ENCODE measurements at regions not wholly inside any gene's neighbourhood (a gene's known extent, or its start where the extent isn't known, plus 50 kb on each side); places are given as distances from the start of the nearest gene placed in this dataset.

- TF ChIP-seq CTCF (IDR thresholded peaks at IDR 0.05; ENCODE audit: low read length) (no peak), EZH2 (optimal IDR thresholded peaks at IDR 0.05; ENCODE audit: low read depth, low read length) (no peak)
Observed at GRCh38 chr18:1149709-1150108, 245.0 kb downstream of the ADCYAP1 start.
